Mammary epithelial cell (primary cell): ENCODE measurements at regions not wholly inside any gene's neighbourhood (a gene's known extent, or its start where the extent isn't known, plus 50 kb on each side); places are given as distances from the start of the nearest gene placed in this dataset.

Experiments
- CTCF ChIP-seq, 2 donors: IDR thresholded peaks in 1 of 2; conservative IDR thresholded peaks in 1 of 2; 2 replicates each; pipeline ENCODE4 v1.5.1; 2011 to 2012; ENCODE audit warnings: inconsistent platforms in 2 of 2, low read length in 2 of 2, mild to moderate bottlenecking in 2 of 2, control low read depth in 1 of 2, low read depth in 1 of 2; ENCODE audit not compliant: insufficient read depth in 1 of 2; ENCODE audit errors: extremely low read depth in 1 of 2
- EZH2 ChIP-seq: IDR thresholded peaks from 2 replicates; pipeline ENCODE4 v1.6.1; 2012; ENCODE audit warnings: low read length, inconsistent platforms, borderline replicate concordance

DNA sequence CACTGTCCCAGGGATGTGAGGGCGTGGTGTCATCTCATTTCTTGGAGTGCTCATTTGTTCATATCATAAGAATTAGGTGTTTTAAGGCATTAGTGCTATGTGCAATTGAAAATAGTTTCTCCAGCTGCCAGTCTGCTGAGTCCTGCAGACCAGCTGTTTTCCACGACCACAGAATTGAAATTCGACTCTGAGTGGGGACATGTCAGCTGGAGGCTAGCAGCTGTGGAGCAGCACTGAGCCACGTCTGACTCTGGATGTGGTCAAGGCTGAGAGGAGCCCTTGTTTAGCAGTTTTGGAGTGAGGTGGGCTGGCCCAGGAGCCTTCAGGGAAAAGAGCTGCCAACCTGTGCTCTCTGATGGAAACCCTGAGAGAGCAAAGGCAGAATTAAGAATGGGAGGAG, 156.3 kb upstream of the GRB10 start:
- TF ChIP-seq EZH2 = no peak
- no peak for TF ChIP-seq CTCF (conservative IDR thresholded peaks at IDR 0.05 in 1 of 2, IDR thresholded peaks at IDR 0.05 in 1 of 2; ENCODE audit: extremely low read depth in 1 of 2, insufficient read depth in 1 of 2, low read depth in 1 of 2, low read length in 2 of 2)
